Transverse colon (tissue), 4 donors: ENCODE measurements at regions not wholly inside any gene's neighbourhood (a gene's known extent, or its start where the extent isn't known, plus 50 kb on each side); places are given as distances from the start of the nearest gene placed in this dataset.

Experiments used
- DNase-seq: peaks from one replicate; pipeline ENCODE4 v3.0.0-alpha.2; 2019
- H3K27ac ChIP-seq, 4 donors: fragments of 200-600 bp; sonication (generic); 2 replicates each; pipeline ENCODE4 v1.5.1; 2016 to 2018; ENCODE audit warnings: inconsistent platforms in 4 of 4
- H3K27me3 ChIP-seq: fragments of 200-600 bp; sonication (generic); 2 replicates; pipeline ENCODE4 v1.5.1; 2017; ENCODE audit warnings: inconsistent platforms
- H3K36me3 ChIP-seq, 4 donors: fragments of 200-600 bp; sonication (generic); 2 replicates each; pipeline ENCODE4 v1.5.1; 2017 to 2019; ENCODE audit warnings: inconsistent platforms in 4 of 4
- H3K4me1 ChIP-seq, 4 donors: fragments of 200-600 bp; sonication (generic); 2 replicates each; pipeline ENCODE4 v1.5.1; 2017 to 2020; ENCODE audit warnings: inconsistent platforms in 4 of 4
- H3K4me3 ChIP-seq, 4 donors: fragments of 200-600 bp; sonication (generic); 1 replicate in 1 of 4; 2 replicates in 3 of 4; pipeline versions ENCODE4 v1.5.1 to v1.6.1; 2017 to 2019; ENCODE audit warnings: inconsistent platforms in 4 of 4
- H3K9me3 ChIP-seq, 2 donors: fragments of 200-600 bp; sonication (generic); 2 replicates each; pipeline ENCODE4 v1.5.1; 2017 to 2019; ENCODE audit warnings: inconsistent platforms in 2 of 2
- CTCF ChIP-seq, 5 experiments: fragments of 200-600 bp in 3 of 5; fragments of 450-650 bp in 2 of 5; sonication (generic) in 3 of 5; IDR thresholded peaks; 1 replicate in 2 of 5; 2 replicates in 3 of 5; pipeline ENCODE4 v1.5.1; 2016 to 2017; ENCODE audit warnings: antibody characterized with exemption in 5 of 5, inconsistent platforms in 3 of 5, mild to moderate bottlenecking in 2 of 5, moderate library complexity in 1 of 5
- EP300 ChIP-seq: sonication (generic); formaldehyde crosslinking; IDR thresholded peaks from one replicate; pipeline ENCODE4 v1.6.1; 2017; ENCODE audit warnings: antibody characterized with exemption, low read depth
- POLR2A ChIP-seq: fragments of 450-650 bp; IDR thresholded peaks from one replicate; pipeline ENCODE4 v1.6.1; 2016; ENCODE audit warnings: antibody characterized with exemption, mild to moderate bottlenecking, moderate library complexity
- POLR2AphosphoS5 ChIP-seq, 3 donors: sonication (generic); formaldehyde crosslinking; IDR thresholded peaks; one replicate each; pipeline ENCODE4 v1.6.1; 2016; ENCODE audit warnings: antibody characterized with exemption in 3 of 3
- WGBS, 2 donors: methylation state at CpG; one replicate each; pipeline ENCODE4 v1.1.5; 2018; ENCODE audit warnings: low coverage in 1 of 2; 5-methylcytosine and 5-hydroxymethylcytosine counted together
- in situ Hi-C, 4 donors: fragments of 200-750 bp; cut with MboI; loops; one replicate each; pipeline versions ENCODE4 v1.15.0 to v1.15.1; 2017; ENCODE audit warnings: low sequenced_read_pairs in 3 of 4, low pct_ligation_motif_present in 1 of 4, low pct_unique_long_range_greater_than_20kb in 1 of 4
- intact Hi-C: fragments of 100-400 bp; cut with DNase I; formaldehyde crosslinking; loops from one replicate; pipeline ENCODE4 v1.15.1; 2023; ENCODE audit warnings: low total_unique reads

DNA sequence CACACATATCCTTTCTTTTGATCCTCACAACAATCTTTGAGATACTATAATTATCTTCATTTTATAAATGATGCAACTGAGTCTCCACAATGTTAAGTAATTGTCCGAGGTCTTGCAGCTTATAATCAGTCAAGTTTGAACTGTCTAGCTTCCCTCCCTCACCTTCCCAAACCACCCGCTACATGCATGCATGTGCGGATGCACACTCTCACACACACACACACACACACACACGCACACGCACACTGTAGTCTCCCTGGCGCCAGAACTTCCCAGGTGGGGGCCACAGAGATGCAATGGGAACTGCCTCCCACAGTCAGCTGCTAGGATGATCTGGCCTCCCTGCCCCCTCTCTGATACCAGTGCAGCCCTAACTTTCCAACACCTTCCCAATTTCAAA lies 501.3 kb downstream of the BUD13 start:
- no peak overlapping the region for H3K4me3 ChIP-seq
- WGBS, 2 donors, result 84% methylated on average over 6 of the region's 6 CpGs; no CpG with 5 or more reads in 1 of the 2 donors
- TF ChIP-seq CTCF (IDR thresholded peaks at IDR 0.05), result no peak
- TF ChIP-seq POLR2AphosphoS5 (IDR thresholded peaks at IDR 0.05), result no peak
- no peak for TF ChIP-seq POLR2A
- TF ChIP-seq EP300, result no peak
- intact Hi-C loops, result loop anchor here (10.0 kb wide), 1 partner anchor 277 kb away; no protein-coding TSS in a partner anchor
- no peaks in the 10 kb centered on the region for H3K9me3 ChIP-seq
- no peak for DNase-seq
- H3K4me1 ChIP-seq, result peaks cover 0 to 1% (median 0%) of the 10 kb centered on the region in 4 donors
- no peak overlapping the region for H3K27ac ChIP-seq
- in situ Hi-C loops, result loop anchor here in 1 of 4 donors (10.0 kb wide), 1 partner anchor 947 kb away; no protein-coding TSS in a partner anchor
- peaks cover 4% of the 10 kb centered on the region for H3K27me3 ChIP-seq
- no peaks in the 10 kb centered on the region for H3K36me3 ChIP-seq

DNA sequence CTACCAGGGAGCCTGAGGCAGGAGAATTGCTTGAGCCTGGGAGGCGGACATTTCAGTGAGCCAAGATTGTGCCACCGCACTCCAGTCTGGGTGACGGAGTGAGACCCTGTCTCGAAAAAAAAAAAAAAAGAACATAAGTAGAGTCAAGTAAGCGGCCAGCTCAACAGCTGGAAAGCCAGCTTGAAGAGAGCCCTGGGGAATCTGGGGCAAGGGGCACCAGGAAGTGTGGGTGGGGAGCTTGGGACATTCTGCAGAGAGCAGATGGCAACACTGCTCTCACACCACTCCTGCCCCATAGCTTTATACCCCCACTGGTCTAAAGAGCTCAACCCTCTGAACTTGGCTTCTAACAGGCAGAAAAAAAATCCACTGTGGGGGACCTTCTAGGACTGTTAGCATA lies 505.6 kb downstream of the BUD13 start:
- intact Hi-C loops, result no loop called here
- Histone ChIP-seq H3K27me3 (no peaks in the 10 kb centered on the region), H3K4me3 (no peak overlapping the region), H3K36me3 (no peaks in the 10 kb centered on the region), H3K9me3 (no peaks in the 10 kb centered on the region), H3K27ac (no peak overlapping the region), H3K4me1 (no peaks in the 10 kb centered on the region)
- TF ChIP-seq POLR2AphosphoS5 (IDR thresholded peaks at IDR 0.05), result no peak
- TF ChIP-seq EP300, result no peak
- TF ChIP-seq POLR2A, result no peak
- no peak for TF ChIP-seq CTCF (IDR thresholded peaks at IDR 0.05)
- no peak for DNase-seq
- in situ Hi-C loops, result no loop called here
- 77% methylated on average over 4 of the region's 5 CpGs; no CpG with 5 or more reads in 1 of the 2 donors for WGBS, 2 donors

GRCh38 chr11:116263770-116264169 lies 509.0 kb downstream of the BUD13 start:
- 77 to 85% methylated on average over 8 of the region's 8 CpGs for WGBS, 2 donors
- no peak for DNase-seq
- no peaks in the 10 kb centered on the region for H3K9me3 ChIP-seq
- in situ Hi-C loops (no loop called here), intact Hi-C loops (no loop called here)
- no peak overlapping the region for H3K27ac ChIP-seq
- no peak for TF ChIP-seq POLR2A
- no peak for TF ChIP-seq EP300
- TF ChIP-seq CTCF (IDR thresholded peaks at IDR 0.05), result no peak
- TF ChIP-seq POLR2AphosphoS5 (IDR thresholded peaks at IDR 0.05), result no peak
- H3K4me3 ChIP-seq, result no peak overlapping the region
- H3K4me1 ChIP-seq, result no peaks in the 10 kb centered on the region
- no peaks in the 10 kb centered on the region for H3K36me3 ChIP-seq
- peaks cover 4% of the 10 kb centered on the region for H3K27me3 ChIP-seq

DNA sequence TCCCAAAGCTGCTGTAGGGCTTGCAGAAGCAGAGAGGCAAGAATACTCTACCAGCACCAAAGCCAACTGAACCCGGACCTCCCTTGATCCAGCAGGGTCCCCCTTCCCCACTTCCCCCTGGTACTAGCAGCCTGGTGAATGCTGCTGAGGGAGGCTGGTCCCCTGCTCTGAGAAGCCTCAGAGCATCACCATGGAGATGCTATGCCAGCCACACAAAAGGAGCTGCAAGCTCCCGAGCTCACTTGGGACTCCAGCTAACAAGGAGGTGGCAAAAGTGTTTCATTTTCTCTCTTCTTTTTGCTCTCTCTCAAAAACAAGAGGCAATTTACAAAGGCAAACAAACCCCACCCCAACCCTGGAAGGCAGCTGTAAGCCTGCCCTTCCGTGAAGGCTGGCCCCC lies 509.8 kb downstream of the BUD13 start:
- Histone ChIP-seq H3K4me3 (no peak overlapping the region), H3K36me3 (no peaks in the 10 kb centered on the region), H3K9me3 (no peaks in the 10 kb centered on the region), H3K27me3 (peaks cover 5% of the 10 kb centered on the region), H3K4me1 (no peaks in the 10 kb centered on the region), H3K27ac (no peak overlapping the region)
- 44% methylated on average over 3 of the region's 3 CpGs; no CpG with 5 or more reads in 1 of the 2 donors for WGBS, 2 donors
- no peak for TF ChIP-seq EP300
- TF ChIP-seq POLR2A, result no peak
- TF ChIP-seq CTCF (IDR thresholded peaks at IDR 0.05), result no peak
- TF ChIP-seq POLR2AphosphoS5 (IDR thresholded peaks at IDR 0.05), result no peak
- no peak for DNase-seq
- intact Hi-C loops, result no loop called here
- in situ Hi-C loops, result no loop called here
